ENCODE measurements at regions not wholly inside any gene's neighbourhood (a gene's known extent, or its start where the extent isn't known, plus 50 kb on each side); places are given as distances from the start of the nearest gene placed in this dataset.

DNA sequence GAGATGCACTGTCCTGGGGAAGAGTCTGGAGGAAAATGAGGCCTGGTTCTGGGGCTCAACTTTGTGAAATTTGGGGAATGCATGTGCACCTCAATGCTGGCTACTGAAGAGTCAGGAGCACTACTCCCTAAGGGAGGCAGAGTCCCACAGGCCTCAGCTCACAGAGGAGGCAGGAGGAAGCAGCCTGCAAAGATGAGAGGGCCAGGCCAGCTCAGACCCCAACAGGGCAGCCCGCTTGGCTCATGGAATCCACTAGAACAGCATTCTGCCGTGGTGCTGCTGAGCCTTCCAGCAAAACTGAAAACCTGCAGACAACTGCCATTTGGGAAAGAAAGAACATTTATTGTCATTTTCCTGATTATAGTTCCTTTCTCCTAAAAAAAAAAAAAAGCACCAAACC, 300.5 kb downstream of the CTTN start:
- TF ChIP-seq, protein P1, sequence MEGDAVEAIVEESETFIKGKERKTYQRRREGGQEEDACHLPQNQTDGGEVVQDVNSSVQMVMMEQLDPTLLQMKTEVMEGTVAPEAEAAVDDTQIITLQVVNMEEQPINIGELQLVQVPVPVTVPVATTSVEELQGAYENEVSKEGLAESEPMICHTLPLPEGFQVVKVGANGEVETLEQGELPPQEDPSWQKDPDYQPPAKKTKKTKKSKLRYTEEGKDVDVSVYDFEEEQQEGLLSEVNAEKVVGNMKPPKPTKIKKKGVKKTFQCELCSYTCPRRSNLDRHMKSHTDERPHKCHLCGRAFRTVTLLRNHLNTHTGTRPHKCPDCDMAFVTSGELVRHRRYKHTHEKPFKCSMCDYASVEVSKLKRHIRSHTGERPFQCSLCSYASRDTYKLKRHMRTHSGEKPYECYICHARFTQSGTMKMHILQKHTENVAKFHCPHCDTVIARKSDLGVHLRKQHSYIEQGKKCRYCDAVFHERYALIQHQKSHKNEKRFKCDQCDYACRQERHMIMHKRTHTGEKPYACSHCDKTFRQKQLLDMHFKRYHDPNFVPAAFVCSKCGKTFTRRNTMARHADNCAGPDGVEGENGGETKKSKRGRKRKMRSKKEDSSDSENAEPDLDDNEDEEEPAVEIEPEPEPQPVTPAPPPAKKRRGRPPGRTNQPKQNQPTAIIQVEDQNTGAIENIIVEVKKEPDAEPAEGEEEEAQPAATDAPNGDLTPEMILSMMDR (conservative IDR thresholded peaks at IDR 0.05 in 1 of 2, IDR thresholded peaks at IDR 0.05 in 1 of 2; ENCODE audit: low read depth in 1 of 2, low read length in 2 of 2) = no peak
- no peak for TF ChIP-seq EZH2 (IDR thresholded peaks at IDR 0.05; ENCODE audit: low read length, missing control alignments)
